Activated naive CD4-positive, alpha-beta T cell treated with anti-CD3 and anti-CD28 coated beads, Interleukin-2, amount 50 U/mL, for 72 hours (primary cell): ENCODE measurements at regions not wholly inside any gene's neighbourhood (a gene's known extent, or its start where the extent isn't known, plus 50 kb on each side); places are given as distances from the start of the nearest gene placed in this dataset.
A peak's percentile ranks its signal among the peaks of the same experiment; 100 is the strongest.
"Not testable (repeated sequence)": the region's sequence is repeated elsewhere in the genome, so short reads cannot be mapped to it uniquely, and the experiment has no call there.

ENCODE experiments used
- ATAC-seq, 2 donors: fragments of 150-1000 bp; cut with Tn5 transposase; 2 replicates each; pipeline ENCODE4 v1.10.0; 2021; ENCODE audit warnings: mild to moderate bottlenecking in 2 of 2, moderate library complexity in 2 of 2
- DNase-seq, 2 donors: peaks; one replicate each; pipeline ENCODE4 v3.0.0; 2021 to 2022; ENCODE audit warnings: low spot score in 2 of 2
- H3K27ac Mint-ChIP-seq, 2 donors: one replicate each; pipeline ENCODE4 v1.8.0; 2022; ENCODE audit warnings: mild to moderate bottlenecking in 2 of 2, mixed read lengths in 2 of 2
- H3K36me3 Mint-ChIP-seq, 2 donors: one replicate each; pipeline ENCODE4 v1.8.0; 2022; ENCODE audit warnings: mixed read lengths in 2 of 2
- H3K9me3 Mint-ChIP-seq, 2 donors: one replicate each; pipeline ENCODE4 v1.8.0; 2022; ENCODE audit warnings: mixed read lengths in 2 of 2

DNA sequence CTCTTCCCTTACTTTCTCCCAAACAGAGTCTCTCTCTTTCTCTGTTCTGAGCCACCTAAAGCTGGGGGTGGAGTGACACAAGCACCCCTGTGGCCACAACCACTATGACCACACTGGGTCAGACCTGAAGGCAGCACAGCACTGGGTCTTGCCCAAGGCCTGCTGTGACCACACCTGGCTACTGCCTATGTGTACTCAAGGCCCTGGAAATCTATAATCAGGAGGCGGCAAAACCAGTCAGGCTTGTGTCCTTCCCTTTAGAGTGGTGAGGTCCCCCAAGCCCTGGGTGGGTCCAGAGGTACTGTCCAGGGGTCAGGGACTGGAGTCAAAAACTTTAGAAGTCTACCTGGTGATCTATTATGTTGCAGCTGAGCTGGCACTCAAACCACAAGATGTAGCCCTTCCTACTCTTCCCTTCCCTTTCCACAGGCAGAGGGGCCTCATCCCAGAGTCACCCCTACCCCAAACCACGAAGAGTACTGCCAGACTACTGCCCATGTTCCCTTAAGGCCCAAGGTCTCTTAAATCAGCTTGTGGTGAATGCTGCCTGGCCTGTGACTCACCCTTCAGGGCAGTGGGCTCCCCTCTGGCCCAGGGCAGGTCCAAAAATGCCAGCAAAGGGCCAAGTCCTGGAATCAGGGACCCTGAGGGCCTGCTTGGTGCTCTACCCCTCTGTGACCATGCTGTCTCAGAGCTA, 179.8 kb upstream of the DYRK2 start:
- ATAC-seq, result no peak
- Mint-ChIP-seq H3K36me3 (peaks cover 15 to 19% of the 10 kb centered on the region in 2 donors), H3K9me3 (peaks cover 15 to 23% of the 10 kb centered on the region in 2 donors), H3K27ac (no peak overlapping the region)
- DNase-seq, result no peak

DNA sequence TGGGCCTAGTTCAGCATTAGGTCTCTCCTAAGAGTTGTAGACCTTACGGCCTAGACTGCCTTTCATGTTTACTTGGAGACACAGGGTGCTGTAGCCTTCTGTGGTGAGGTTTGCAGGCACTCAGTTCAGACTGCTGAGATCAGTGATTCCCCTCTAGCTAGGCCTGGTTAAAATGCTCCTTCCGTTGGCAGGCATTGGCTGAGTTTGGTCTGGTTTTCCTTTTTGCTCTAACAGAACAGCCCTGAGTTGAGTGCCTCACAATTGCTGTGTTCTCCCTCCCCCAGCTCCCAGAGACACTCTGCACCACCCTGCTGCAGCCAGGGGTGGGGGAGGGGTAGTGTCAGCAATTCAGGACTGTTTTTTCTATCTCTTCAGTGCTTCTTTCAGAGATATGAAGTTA, 178.9 kb upstream of the DYRK2 start:
- no peak overlapping the region for H3K27ac Mint-ChIP-seq
- peaks cover 15 to 19% of the 10 kb centered on the region in 2 donors for H3K36me3 Mint-ChIP-seq
- DNase-seq, result no peak

DNA sequence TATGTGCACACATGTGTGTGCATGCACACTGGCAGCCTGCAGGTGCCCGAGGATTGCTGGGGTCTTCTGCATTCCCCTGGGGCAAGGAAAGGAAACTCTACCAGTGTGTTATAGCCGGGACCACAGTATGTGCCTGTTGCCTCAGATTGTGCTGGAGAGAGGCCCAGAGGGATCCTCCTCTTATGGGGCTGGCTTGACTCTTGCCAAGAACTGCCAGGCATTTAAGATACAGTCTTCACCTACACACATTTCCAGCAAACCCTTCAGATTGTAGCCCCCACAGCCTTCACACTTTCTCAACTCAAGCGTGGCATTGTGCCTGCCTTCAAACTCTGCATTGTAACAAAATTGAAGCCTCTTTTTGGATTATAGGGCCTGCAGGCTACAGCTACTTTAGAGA, 176.7 kb upstream of the DYRK2 start:
- H3K9me3 Mint-ChIP-seq, result peaks cover 8 to 9% of the 10 kb centered on the region in 2 donors

More for the DNA sequence above, 178.9 kb upstream of the DYRK2 start:
- peak in 1 of 2 donors; percentile 26 for ATAC-seq
- peaks cover 15 to 19% of the 10 kb centered on the region in 2 donors for H3K9me3 Mint-ChIP-seq

DNA sequence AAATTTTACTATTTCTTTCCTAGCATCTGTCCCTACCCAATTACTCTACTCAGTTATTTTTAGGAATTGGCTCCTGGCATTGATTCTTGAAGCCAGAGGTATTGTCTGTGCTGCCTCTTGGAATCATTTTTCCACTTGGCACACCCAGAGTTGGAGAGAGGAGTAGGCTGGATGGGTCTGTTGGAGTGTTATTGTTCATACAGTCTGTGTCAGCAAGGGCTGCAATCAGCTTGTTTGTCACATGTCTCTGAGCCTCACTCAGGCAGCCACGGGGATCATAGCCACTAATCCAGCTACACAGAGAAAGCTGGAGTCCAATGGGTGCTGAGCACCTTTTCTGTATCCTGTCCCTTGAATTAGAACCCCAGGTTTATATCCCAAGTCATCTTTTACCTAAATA, 176.0 kb upstream of the DYRK2 start:
- DNase-seq (no peak), ATAC-seq (no peak)
- Mint-ChIP-seq H3K36me3 (peaks cover under 1 to 6% of the 10 kb centered on the region in 2 donors), H3K9me3 (peaks cover 1 to 2% of the 10 kb centered on the region in 2 donors), H3K27ac (no peak overlapping the region)

More for the DNA sequence above, 176.7 kb upstream of the DYRK2 start:
- Mint-ChIP-seq H3K36me3 (peaks cover 8 to 12% of the 10 kb centered on the region in 2 donors), H3K27ac (no peak overlapping the region)
- DNase-seq (no peak), ATAC-seq (no peak)

DNA sequence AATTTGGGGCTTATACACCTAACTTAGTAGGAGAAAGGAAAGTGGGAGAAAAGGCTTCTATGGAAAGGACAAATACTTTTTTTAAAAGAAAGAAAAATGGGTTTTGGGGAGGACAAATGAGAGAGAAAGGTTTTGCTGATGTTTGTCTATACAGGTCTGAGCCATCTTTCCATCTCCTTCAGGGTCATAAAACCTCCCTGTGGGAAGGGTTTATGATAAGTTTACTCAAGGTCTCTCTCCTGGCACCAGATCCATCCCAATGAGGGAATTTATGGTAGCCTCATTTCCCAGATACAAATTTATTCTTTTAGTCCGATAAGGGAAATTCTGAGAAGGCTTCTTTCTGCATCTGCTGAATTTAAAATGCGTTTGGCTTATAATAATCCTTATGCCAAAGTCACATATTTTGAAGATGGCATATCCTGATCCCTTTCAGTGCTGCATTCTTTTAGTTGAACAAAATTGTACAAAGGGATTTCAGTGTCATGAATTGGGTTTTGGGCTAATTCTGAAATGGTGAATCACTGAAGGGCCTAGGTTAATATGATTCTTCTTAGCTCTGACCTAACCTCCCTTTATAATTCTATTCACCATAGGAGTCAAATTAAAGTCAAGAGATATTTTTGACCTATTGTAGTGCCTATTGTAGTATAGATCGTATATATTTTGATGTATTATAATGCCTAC, 173.5 kb upstream of the DYRK2 start:
- Mint-ChIP-seq H3K36me3 (no peaks in the 10 kb centered on the region), H3K27ac (no peak overlapping the region), H3K9me3 (no peaks in the 10 kb centered on the region)
- no peak for ATAC-seq
- DNase-seq, result no peak

DNA sequence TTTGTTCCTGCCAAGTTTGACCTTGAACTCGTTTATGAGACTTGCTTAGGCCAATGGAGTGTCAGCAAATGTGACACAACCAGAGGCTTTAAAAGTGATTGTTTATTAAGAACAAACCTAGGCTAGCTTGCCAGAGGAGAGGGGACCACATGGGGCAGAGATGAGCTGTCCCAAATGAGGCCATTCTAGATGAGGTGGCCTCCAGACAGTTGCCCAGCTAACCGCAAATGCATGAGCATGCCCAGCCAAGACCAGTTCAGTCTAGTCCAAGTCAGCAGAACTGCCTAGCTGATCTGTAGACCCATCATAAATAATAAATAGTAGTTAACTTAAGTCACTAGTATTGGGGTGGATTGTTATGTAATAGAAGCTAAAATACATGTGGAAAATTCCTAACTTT, 172.8 kb upstream of the DYRK2 start:
- no peak for ATAC-seq
- no peak overlapping the region for H3K27ac Mint-ChIP-seq
- DNase-seq, result no peak
- H3K36me3 Mint-ChIP-seq, result no peaks in the 10 kb centered on the region
- no peaks in the 10 kb centered on the region for H3K9me3 Mint-ChIP-seq

DNA sequence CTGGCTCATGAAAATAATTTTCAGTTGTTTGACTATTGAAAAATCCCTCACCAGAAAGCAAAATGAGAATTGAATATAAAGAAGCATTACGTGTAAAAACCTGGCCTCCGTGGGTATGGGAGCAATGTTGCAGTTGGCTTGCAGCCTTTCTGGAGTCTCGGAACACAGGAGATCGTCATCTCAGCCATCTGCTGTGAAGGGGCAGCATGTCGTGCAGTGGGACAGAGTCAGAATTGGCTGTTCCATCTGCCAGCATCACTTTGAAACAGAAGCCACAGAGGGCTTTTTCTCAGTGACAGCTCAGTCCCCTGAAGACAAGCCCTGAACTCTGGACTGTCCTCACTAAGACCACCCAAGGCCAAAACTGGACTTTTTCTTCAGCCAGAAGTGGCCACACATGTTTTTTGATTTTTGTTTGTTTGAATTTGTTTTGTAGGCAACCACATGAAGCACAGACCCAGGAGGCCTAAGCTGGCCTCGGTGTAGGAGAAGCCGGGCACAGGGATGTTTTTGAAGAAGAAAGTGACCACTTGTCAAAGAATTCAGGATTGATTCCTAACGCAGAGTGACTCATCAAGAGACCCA, 170.8 kb upstream of the DYRK2 start:
- no peak overlapping the region for H3K27ac Mint-ChIP-seq
- no peaks in the 10 kb centered on the region for H3K36me3 Mint-ChIP-seq
- no peaks in the 10 kb centered on the region for H3K9me3 Mint-ChIP-seq
- ATAC-seq (no peak), DNase-seq (no peak)

DNA sequence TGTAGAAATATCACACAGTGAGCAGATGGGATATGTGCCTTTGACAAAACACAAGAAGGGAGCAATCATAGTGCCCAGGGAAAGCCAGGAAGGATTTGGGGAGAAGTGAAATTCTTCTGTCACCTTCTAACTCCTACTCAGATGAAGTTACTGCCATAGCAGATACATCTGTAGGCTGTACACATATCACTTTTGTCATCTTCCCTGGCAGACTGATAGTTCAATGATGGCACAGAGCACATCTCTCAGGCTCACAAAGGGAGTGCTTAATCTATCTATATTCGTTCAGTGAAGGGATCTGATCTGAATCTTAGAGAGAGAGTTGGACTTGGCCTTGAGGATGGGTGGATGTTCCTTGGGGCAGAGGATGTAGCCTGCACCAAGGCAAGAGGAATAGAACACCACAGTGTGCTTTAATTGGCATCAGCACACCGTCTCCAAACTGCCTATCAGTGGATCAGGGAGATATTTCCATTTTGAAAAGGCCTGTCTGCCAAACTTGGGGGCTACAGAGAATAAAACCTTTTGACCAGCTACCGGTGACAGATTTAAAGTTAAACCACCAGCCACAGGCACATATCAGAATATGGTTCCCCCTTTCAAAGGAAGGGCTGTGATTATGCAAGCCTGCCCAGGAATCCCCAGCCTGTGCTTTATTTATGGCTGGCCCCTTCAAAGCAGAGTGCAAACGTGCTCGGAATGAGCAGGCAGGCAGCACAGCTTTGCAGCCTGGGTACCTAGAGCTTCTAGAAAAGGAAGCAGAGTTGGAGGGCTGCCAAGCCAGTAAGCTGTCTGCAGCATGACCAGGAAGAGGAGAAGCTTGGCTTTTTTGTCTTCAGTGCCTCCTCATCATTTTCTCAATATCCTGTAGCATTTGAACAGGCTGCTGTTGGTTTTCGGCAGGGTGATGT, 165.5 kb upstream of the DYRK2 start:
- no peaks in the 10 kb centered on the region for H3K9me3 Mint-ChIP-seq
- peaks cover 7 to 10% of the 10 kb centered on the region in 2 donors for H3K36me3 Mint-ChIP-seq
- peak overlapping the region in 1 of 2 donors; percentile 33 for H3K27ac Mint-ChIP-seq
- DNase-seq (peak in 1 of 2 donors; percentile 53), ATAC-seq (peak; percentile 73 to 84)

DNA sequence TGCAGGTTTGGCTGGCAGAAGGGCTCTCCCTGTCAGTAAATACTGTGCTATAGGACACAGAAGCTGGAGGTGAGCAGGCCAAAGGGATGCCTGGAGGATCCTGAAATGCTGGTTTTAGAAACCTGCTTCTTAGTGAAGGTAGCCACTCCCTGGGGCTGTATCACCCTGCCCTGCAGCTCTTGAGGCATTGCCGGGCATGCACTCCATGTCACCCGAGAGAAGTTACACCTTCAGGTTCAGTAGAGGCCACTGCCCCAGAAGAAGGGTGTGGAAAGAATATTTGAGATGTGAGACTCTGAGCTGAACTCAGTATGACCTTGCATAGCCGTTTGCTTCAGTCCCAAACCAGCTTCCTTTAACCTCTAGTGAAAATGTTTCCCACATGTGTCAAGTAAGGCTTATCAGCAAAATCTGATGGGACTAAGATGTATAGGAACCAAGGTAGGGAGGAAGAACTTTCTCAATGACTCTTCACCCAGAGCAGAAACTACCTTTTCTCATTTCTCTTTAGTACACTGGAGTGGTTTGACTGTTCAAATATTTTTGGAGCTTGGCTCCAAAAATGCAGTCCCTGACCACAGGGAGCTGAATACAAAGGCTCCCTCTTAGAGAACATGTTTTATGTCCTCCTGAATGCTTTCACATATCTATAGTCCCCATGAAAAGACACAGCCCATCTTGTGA, 164.5 kb upstream of the DYRK2 start:
- DNase-seq (peak in 1 of 2 donors; percentile 3), ATAC-seq (peak; percentile 47 to 70)
- peaks cover 9 to 17% of the 10 kb centered on the region in 2 donors for H3K36me3 Mint-ChIP-seq
- H3K9me3 Mint-ChIP-seq, result peaks cover 2% of the 10 kb centered on the region in 2 donors
- no peak overlapping the region for H3K27ac Mint-ChIP-seq

DNA sequence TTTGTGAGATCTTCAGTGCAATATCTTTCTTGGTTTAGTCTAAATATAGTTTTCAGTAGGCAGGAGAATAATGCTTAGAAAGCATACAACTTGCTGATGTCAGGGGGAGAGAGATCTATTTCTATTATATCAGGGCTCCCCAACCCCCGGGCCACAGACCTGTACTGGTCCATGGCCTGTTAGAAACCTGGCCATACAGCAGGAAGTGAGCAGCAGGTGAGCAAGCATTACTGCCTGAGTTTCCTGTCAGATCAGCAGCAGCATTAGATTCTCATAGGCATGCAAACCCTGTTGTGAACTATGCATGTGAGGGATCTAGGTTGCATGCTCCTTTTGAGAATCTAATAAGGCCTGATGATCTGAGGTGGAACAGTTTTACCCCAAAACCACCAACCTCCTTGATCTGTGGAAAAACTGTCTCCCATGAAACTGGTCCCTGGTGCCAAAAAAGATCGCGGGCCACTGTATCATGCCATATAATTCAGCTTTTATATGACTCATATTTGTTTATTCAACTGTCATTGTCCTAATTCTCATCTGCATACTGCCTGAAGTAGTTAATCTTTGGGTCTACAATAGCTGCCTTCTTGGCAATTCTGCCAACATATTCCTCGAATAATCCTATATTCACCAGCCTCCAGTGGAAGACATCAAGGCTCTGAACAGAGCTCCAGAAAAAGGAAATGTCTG, 163.6 kb upstream of the DYRK2 start:
- Mint-ChIP-seq H3K27ac (no peak overlapping the region), H3K36me3 (peaks cover 14 to 25% of the 10 kb centered on the region in 2 donors), H3K9me3 (peaks cover 8% of the 10 kb centered on the region in 2 donors)
- DNase-seq (no peak), ATAC-seq (peak; percentile 18 to 28)

DNA sequence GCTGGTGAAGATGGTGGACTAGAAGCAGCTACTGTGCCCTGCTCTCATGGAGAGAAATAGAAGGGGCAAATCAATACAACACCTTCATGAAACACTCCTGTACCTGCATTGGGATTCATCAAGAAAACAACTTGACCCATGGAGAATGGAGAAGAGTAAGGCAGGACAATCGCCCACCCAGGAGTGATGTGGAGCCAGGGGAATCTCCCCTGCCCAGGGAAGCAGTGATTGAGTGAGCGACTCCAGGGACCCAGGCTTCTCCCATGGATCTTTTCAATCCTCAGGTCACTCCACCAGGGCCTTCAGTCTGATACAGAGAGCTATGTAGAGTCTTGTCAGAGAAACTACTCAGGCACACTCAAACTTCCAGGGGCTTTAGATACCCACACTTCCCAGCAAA, 161.9 kb upstream of the DYRK2 start:
- no peak overlapping the region for H3K27ac Mint-ChIP-seq
- ATAC-seq (no peak), DNase-seq (no peak)
- H3K36me3 Mint-ChIP-seq, result peaks cover 26 to 38% of the 10 kb centered on the region in 2 donors
- peaks cover 10 to 17% of the 10 kb centered on the region in 2 donors for H3K9me3 Mint-ChIP-seq

DNA sequence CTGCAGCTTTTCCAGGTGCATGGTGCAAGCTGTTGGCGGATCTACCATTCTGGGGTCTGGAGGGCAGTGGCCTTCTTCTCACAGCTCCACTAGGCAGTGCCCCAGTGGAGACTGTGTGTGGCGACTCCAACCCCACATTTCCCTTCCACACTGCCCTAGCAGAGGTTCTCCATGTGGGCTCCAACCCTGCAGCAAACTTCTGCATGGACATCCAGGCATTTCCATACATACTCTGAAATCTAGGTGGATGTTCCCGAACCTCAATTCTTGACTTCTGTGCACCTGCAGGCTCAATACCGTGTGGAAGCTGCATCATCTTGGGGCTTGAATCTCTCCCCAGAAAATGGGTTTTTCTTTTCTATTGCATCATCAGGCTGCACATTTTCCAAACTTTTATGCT, 160.2 kb upstream of the DYRK2 start:
- H3K27ac Mint-ChIP-seq, ATAC-seq, DNase-seq: not testable (repeated sequence)
- H3K36me3 Mint-ChIP-seq, result peaks cover 39 to 48% of the 10 kb centered on the region in 2 donors
- H3K9me3 Mint-ChIP-seq, result peaks cover 22 to 23% of the 10 kb centered on the region in 2 donors

DNA sequence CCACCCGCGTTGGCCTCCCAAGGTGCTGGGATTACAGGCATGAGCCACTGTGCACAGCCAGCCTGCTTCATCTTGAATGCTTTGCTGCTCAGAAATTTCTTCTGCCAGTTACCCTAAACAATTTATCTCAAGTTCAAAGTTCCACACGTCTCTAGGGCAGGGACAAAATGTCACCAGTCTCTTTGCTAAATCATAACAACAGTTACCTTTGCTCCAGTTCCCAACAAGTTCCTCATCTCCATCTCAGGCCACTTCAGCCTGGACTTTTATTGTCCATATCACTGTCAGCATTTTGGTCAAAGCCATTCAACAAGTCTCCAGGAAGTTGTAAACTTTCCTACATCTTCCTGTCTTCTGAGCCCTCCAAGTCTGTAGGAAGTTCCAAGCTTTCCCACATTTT, 159.5 kb upstream of the DYRK2 start:
- no peak for DNase-seq

DNA sequence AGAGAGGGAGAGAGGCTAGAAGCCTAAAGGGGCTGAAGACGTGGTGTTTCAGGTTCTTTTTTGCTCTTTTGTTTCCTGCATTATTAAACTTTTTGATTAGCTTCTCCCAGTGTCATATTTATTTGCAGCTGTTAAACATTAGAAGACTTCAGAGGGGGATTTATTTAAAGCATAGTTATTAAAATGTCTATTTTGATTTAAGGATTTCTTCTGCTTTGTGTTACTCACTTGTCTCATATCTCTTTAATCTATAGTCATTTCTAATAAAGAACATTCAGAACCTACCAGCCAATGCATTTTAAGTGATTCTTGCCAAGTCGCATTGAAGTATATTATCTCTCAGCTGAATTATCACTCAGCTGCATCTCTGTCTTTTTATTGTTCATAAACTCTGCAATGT, 152.0 kb upstream of the DYRK2 start:
- Mint-ChIP-seq H3K36me3 (peaks cover 10 to 14% of the 10 kb centered on the region in 2 donors), H3K9me3 (peaks cover 13% of the 10 kb centered on the region in 2 donors), H3K27ac (no peak overlapping the region)
- DNase-seq, result no peak
- no peak for ATAC-seq

More for the DNA sequence above, 159.5 kb upstream of the DYRK2 start:
- ATAC-seq, result no peak
- H3K36me3 Mint-ChIP-seq, result peaks cover 39 to 48% of the 10 kb centered on the region in 2 donors
- peaks cover 22 to 23% of the 10 kb centered on the region in 2 donors for H3K9me3 Mint-ChIP-seq
- H3K27ac Mint-ChIP-seq, result no peak overlapping the region

DNA sequence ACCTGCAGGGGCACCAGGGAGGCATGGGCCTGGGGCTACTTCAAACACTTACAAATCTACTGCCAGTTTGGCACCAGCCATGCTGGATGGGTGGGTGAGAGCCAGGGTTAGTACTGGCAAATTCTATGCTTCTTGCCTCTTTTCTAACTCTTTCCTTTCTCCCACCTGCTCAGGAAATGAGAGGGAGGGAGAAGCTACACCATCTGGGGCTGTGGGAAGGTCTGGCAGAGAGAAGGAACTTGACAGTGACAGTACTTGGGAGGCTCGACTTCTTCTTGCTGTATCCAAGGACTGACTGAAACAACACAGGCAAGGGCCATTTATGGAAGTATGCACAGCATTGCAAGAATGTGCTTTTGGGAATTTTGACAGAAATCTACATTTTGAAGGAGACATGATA, 149.6 kb upstream of the DYRK2 start:
- H3K27ac Mint-ChIP-seq, result no peak overlapping the region
- ATAC-seq, result no peak
- no peak for DNase-seq
- no peaks in the 10 kb centered on the region for H3K36me3 Mint-ChIP-seq
- H3K9me3 Mint-ChIP-seq, result peaks cover 0 to 19% of the 10 kb centered on the region in 2 donors
